ENCODE measurements at regions not wholly inside any gene's neighbourhood (a gene's known extent, or its start where the extent isn't known, plus 50 kb on each side); places are given as distances from the start of the nearest gene placed in this dataset.
A peak's percentile ranks its signal among the peaks of the same experiment; 100 is the strongest.

- DNase-seq (ENCODE audit: low read depth in 2 of 2) = no peak
These were observed 1334.3 kb upstream of the ZEB2 start for GRCh38 chr2:145854039-145854755.

GRCh38 chr2:145851730-145852129 lies 1331.8 kb upstream of the ZEB2 start:
- no peak for DNase-seq (ENCODE audit: low read depth in 2 of 2)

- DNase-seq (ENCODE audit: low read depth in 2 of 2) = no peak
These were observed 1329.5 kb upstream of the ZEB2 start for GRCh38 chr2:145849466-145849865.

- DNase-seq (ENCODE audit: low read depth in 2 of 2) = no peak
These were observed 1327.1 kb upstream of the ZEB2 start for GRCh38 chr2:145846982-145847381.

GRCh38 chr2:145845923-145846322 lies 1326.0 kb upstream of the ZEB2 start:
- DNase-seq (ENCODE audit: low read depth in 2 of 2) = no peak

GRCh38 chr2:145845207-145845894 lies 1325.4 kb upstream of the ZEB2 start:
- DNase-seq (ENCODE audit: low read depth in 2 of 2) = peak in 1 of 2 experiments; percentile 3

- no peak for DNase-seq (ENCODE audit: low read depth in 2 of 2)
These were observed 1322.1 kb upstream of the ZEB2 start for GRCh38 chr2:145841973-145842372.

GRCh38 chr2:145836986-145837385 lies 1317.1 kb upstream of the ZEB2 start:
- DNase-seq (ENCODE audit: low read depth in 2 of 2) = no peak

GRCh38 chr2:145835665-145836064 lies 1315.7 kb upstream of the ZEB2 start:
- no peak for DNase-seq (ENCODE audit: low read depth in 2 of 2)

- DNase-seq (ENCODE audit: low read depth in 2 of 2) = no peak
These were observed 1312.8 kb upstream of the ZEB2 start for GRCh38 chr2:145832681-145833080.

GRCh38 chr2:145829931-145830330 lies 1310.0 kb upstream of the ZEB2 start:
- DNase-seq (ENCODE audit: low read depth in 2 of 2) = no peak

GRCh38 chr2:145827235-145827634 lies 1307.3 kb upstream of the ZEB2 start:
- no peak for DNase-seq (ENCODE audit: low read depth in 2 of 2)

- DNase-seq (ENCODE audit: low read depth in 2 of 2) = no peak
These were observed 1304.5 kb upstream of the ZEB2 start for GRCh38 chr2:145824384-145824783.

GRCh38 chr2:145822892-145823534 lies 1303.1 kb upstream of the ZEB2 start:
- no peak for DNase-seq (ENCODE audit: low read depth in 2 of 2)

- DNase-seq (ENCODE audit: low read depth in 2 of 2) = no peak
These were observed 1300.7 kb upstream of the ZEB2 start for GRCh38 chr2:145820651-145821050.

GRCh38 chr2:145818890-145819504 lies 1299.1 kb upstream of the ZEB2 start:
- DNase-seq (ENCODE audit: low read depth in 2 of 2) = no peak

GRCh38 chr2:145815933-145816332 lies 1296.0 kb upstream of the ZEB2 start:
- no peak for DNase-seq (ENCODE audit: low read depth in 2 of 2)

GRCh38 chr2:145813481-145813880 lies 1293.6 kb upstream of the ZEB2 start:
- no peak for DNase-seq (ENCODE audit: low read depth in 2 of 2)

GRCh38 chr2:145812165-145812554 lies 1292.2 kb upstream of the ZEB2 start:
- DNase-seq (ENCODE audit: low read depth in 2 of 2) = no peak

- no peak for DNase-seq (ENCODE audit: low read depth in 2 of 2)
These were observed 1291.6 kb upstream of the ZEB2 start for GRCh38 chr2:145811276-145812164.

- DNase-seq (ENCODE audit: low read depth in 2 of 2) = no peak
These were observed 1288.0 kb upstream of the ZEB2 start for GRCh38 chr2:145807968-145808367.

GRCh38 chr2:145807554-145807953 lies 1287.6 kb upstream of the ZEB2 start:
- DNase-seq (ENCODE audit: low read depth in 2 of 2) = no peak
